IMR-90 (cell line): ENCODE measurements at regions not wholly inside any gene's neighbourhood (a gene's known extent, or its start where the extent isn't known, plus 50 kb on each side); places are given as distances from the start of the nearest gene placed in this dataset.

Experiments
- ATAC-seq: fragments of 200-7000 bp; cut with Tn5 transposase; 2 replicates; pipeline ENCODE4 v1.9.1; 2020; ENCODE audit warnings: low read depth, mild to moderate bottlenecking, moderate library complexity
- BruUV-seq: library from RNA; stranded (reverse); fragments of 400-500 nt; replicated peaks from 2 replicates; lab custom pipeline; 2021; lab: Mats Ljungman, UMichigan
- CTCF ChIA-PET: fragments of 300-600 bp; formaldehyde crosslinking; extraction: SDS; loops from one replicate; lab custom pipeline; 2021; ENCODE audit warnings: antibody characterized with exemption; lab: Yijun Ruan, JAX
- POLR2A ChIA-PET: fragments of 300-600 bp; sonication (Branson Sonifier 250); formaldehyde crosslinking; loops from one replicate; lab custom pipeline; 2022; ENCODE audit warnings: antibody characterized with exemption; ENCODE audit not compliant: unreplicated experiment; lab: Charles Lee
- DNase-seq: peaks from one replicate; pipeline ENCODE4 v3.0.0; 2013
- H2AFZ ChIP-seq: replicated peaks from 2 replicates; pipeline ENCODE3; 2013; ENCODE audit warnings: low read length, mild to moderate bottlenecking; ENCODE audit not compliant: poor library complexity
- H2AK5ac ChIP-seq: 2 replicates; pipeline ENCODE4 v1.6.1; 2013; ENCODE audit warnings: low read depth, low read length, inconsistent platforms
- H2AK9ac ChIP-seq: replicated peaks from 2 replicates; pipeline ENCODE3; 2013; ENCODE audit warnings: mild to moderate bottlenecking, low read depth, low read length, moderate library complexity; ENCODE audit not compliant: poor library complexity
- H2BK120ac ChIP-seq: 2 replicates; pipeline ENCODE4 v1.6.1; 2013; ENCODE audit warnings: low read depth, low read length, inconsistent platforms
- H2BK15ac ChIP-seq: 3 replicates; pipeline ENCODE4 v1.6.1; 2013; ENCODE audit warnings: low read depth, low read length, inconsistent platforms
- H2BK20ac ChIP-seq: 2 replicates; pipeline ENCODE4 v1.6.1; 2013; ENCODE audit warnings: low read depth, mild to moderate bottlenecking, inconsistent platforms, low read length, moderate library complexity
- H2BK5ac ChIP-seq: 2 replicates; pipeline ENCODE4 v1.6.1; 2013; ENCODE audit warnings: mild to moderate bottlenecking, low read depth, low read length, inconsistent platforms; ENCODE audit not compliant: poor library complexity, severe bottlenecking
- H3K14ac ChIP-seq: replicated peaks from 2 replicates; pipeline ENCODE4 v1.6.1; 2013; ENCODE audit warnings: low read depth, low read length, inconsistent platforms
- H3K18ac ChIP-seq: 2 replicates; pipeline ENCODE4 v1.6.1; 2013; ENCODE audit warnings: low read depth, low read length, control low read depth
- H3K23ac ChIP-seq: 2 replicates; pipeline ENCODE4 v1.6.1; 2013; ENCODE audit warnings: low read depth, low read length, inconsistent platforms
- H3K27ac ChIP-seq: 2 replicates; pipeline ENCODE4 v1.5.1; 2013; ENCODE audit warnings: mild to moderate bottlenecking, control low read depth, low read length; ENCODE audit not compliant: insufficient read depth
- H3K27me3 ChIP-seq: 2 replicates; pipeline ENCODE4 v1.6.1; 2013; ENCODE audit warnings: low read length; ENCODE audit not compliant: control insufficient read depth, insufficient read depth
- H3K36me3 ChIP-seq: 2 replicates; pipeline ENCODE4 v1.6.1; 2013; ENCODE audit warnings: low read length, mixed read lengths; ENCODE audit not compliant: control insufficient read depth, insufficient read depth
- H3K4ac ChIP-seq: 2 replicates; pipeline ENCODE4 v1.6.1; 2013; ENCODE audit warnings: low read depth, low read length, inconsistent platforms
- H3K4me1 ChIP-seq: 2 replicates; pipeline ENCODE4 v1.6.1; 2013; ENCODE audit warnings: low read length, mixed read lengths; ENCODE audit not compliant: control insufficient read depth, insufficient read depth
- H3K4me2 ChIP-seq: 2 replicates; pipeline ENCODE4 v1.6.1; 2013; ENCODE audit warnings: low read depth, mild to moderate bottlenecking, control low read depth, low read length, moderate library complexity
- H3K4me3 ChIP-seq: 2 replicates; pipeline ENCODE4 v1.5.1; 2013; ENCODE audit warnings: low read depth, mild to moderate bottlenecking, control low read depth, low read length, moderate library complexity; ENCODE audit not compliant: insufficient read depth
- H3K56ac ChIP-seq: 2 replicates; pipeline ENCODE4 v1.6.1; 2013; ENCODE audit warnings: low read length, inconsistent platforms; ENCODE audit not compliant: insufficient read depth; ENCODE audit errors: extremely low read depth
- H3K79me1 ChIP-seq, 2 experiments: 2 replicates each; pipeline ENCODE4 v1.6.1; 2013; ENCODE audit warnings: low read length in 2 of 2, inconsistent platforms in 1 of 2, low read depth in 1 of 2
- H3K9ac ChIP-seq: 2 replicates; pipeline ENCODE4 v1.6.1; 2013; ENCODE audit warnings: low read depth, low read length, control low read depth
- H3K9me1 ChIP-seq: 2 replicates; pipeline ENCODE4 v1.6.1; 2013; ENCODE audit warnings: low read length, inconsistent platforms; ENCODE audit not compliant: insufficient read depth
- H3K9me3 ChIP-seq: 2 replicates; pipeline ENCODE4 v1.6.1; 2013; ENCODE audit warnings: low read length; ENCODE audit not compliant: control insufficient read depth, insufficient read depth
- H4K20me1 ChIP-seq: 2 replicates; pipeline ENCODE4 v1.6.1; 2013; ENCODE audit warnings: low read length, inconsistent platforms; ENCODE audit not compliant: insufficient read depth
- H4K5ac ChIP-seq: 2 replicates; pipeline ENCODE4 v1.6.1; 2013; ENCODE audit warnings: mild to moderate bottlenecking, low read depth, low read length, control low read depth
- H4K8ac ChIP-seq, 2 experiments: 2 replicates each; pipeline ENCODE4 v1.6.1; 2013; ENCODE audit warnings: low read depth in 2 of 2, low read length in 2 of 2, control low read depth in 1 of 2, inconsistent platforms in 1 of 2
- H4K91ac ChIP-seq: 2 replicates; pipeline ENCODE4 v1.6.1; 2013; ENCODE audit warnings: low read depth, low read length, inconsistent platforms; ENCODE audit not compliant: insufficient read depth
- BHLHE40 ChIP-seq: fragments of 150-350 bp; IDR thresholded peaks from 2 replicates; pipeline ENCODE4 v1.6.1; 2016; ENCODE audit warnings: mild to moderate bottlenecking, low read depth, low read length
- CEBPB ChIP-seq: IDR thresholded peaks from 2 replicates; pipeline ENCODE4 v1.6.1; 2012; ENCODE audit warnings: low read depth, low read length, improper control_type of control experiment
- CHD1 ChIP-seq: IDR thresholded peaks from 2 replicates; pipeline ENCODE4 v1.6.1; 2012; ENCODE audit warnings: low read depth, low read length, improper control_type of control experiment
- FOS ChIP-seq: fragments of 150-350 bp; IDR thresholded peaks from 2 replicates; pipeline ENCODE4 v1.6.1; 2016; ENCODE audit warnings: low read depth, low read length
- MAFK ChIP-seq: IDR thresholded peaks from 2 replicates; pipeline ENCODE4 v1.6.1; 2012; ENCODE audit warnings: low read depth, low read length, improper control_type of control experiment
- MAZ ChIP-seq: IDR thresholded peaks from 2 replicates; pipeline ENCODE4 v1.6.1; 2012; ENCODE audit warnings: low read depth, mild to moderate bottlenecking, low read length, improper control_type of control experiment, moderate library complexity, borderline replicate concordance
- NFE2L2 ChIP-seq: fragments of 150-350 bp; IDR thresholded peaks from 2 replicates; pipeline ENCODE4 v1.6.1; 2016; ENCODE audit warnings: low read depth, mild to moderate bottlenecking, low read length
- POLR2A ChIP-seq: IDR thresholded peaks from 2 replicates; pipeline ENCODE4 v1.6.1; 2012; ENCODE audit warnings: mild to moderate bottlenecking, low read depth, low read length
- RAD21 ChIP-seq: IDR thresholded peaks from 2 replicates; pipeline ENCODE4 v1.6.1; 2012; ENCODE audit warnings: low read length, improper control_type of control experiment
- RCOR1 ChIP-seq: IDR thresholded peaks from 2 replicates; pipeline ENCODE4 v1.6.1; 2012; ENCODE audit warnings: mild to moderate bottlenecking, low read length, improper control_type of control experiment; ENCODE audit not compliant: insufficient replicate concordance
- RFX5 ChIP-seq: IDR thresholded peaks from 2 replicates; pipeline ENCODE4 v1.8.0; 2012; ENCODE audit warnings: low read depth, mild to moderate bottlenecking, low read length, moderate library complexity
- SMC3 ChIP-seq: fragments of 150-350 bp; IDR thresholded peaks from 2 replicates; pipeline ENCODE4 v1.6.1; 2016; ENCODE audit warnings: low read depth, mild to moderate bottlenecking, antibody characterized with exemption, low read length, moderate library complexity
- WGBS, 2 experiments: methylation state at CpG; one replicate each; pipeline versions ENCODE4 v1.1.5 to v1.1.7; 2013; ENCODE audit warnings: missing lambda C conversion rate in 2 of 2; ENCODE audit not compliant: insufficient read length in 1 of 2; ENCODE audit errors: extremely low coverage in 2 of 2; 5-methylcytosine and 5-hydroxymethylcytosine counted together
- dilution Hi-C: fragments of 300-500 bp; cut with HindIII; formaldehyde crosslinking; loops from one replicate; pipeline ENCODE4 v1.14.3; 2018; ENCODE audit warnings: low sequenced_read_pairs; ENCODE audit not compliant: unreplicated experiment
- in situ Hi-C: fragments of 300-500 bp; cut with MboI; formaldehyde crosslinking; loops from 3 replicates; pipeline ENCODE4 v1.14.3; 2019; ENCODE audit warnings: low sequenced_read_pairs, inconsistent platforms, mixed read lengths
- intact Hi-C: fragments of 100-400 bp; cut with micrococcal nuclease; formaldehyde crosslinking; loops from 2 replicates; pipeline ENCODE4 v1.10.0; 2022
- TF ChIP-seq, protein P1 (sequence below): fragments of 150-350 bp; IDR thresholded peaks from 2 replicates; pipeline ENCODE4 v1.6.1; 2017; ENCODE audit warnings: mild to moderate bottlenecking, antibody characterized with exemption, low read length, low read depth
- TF ChIP-seq, protein P2 (sequence below): fragments of 150-350 bp; IDR thresholded peaks from 2 replicates; pipeline ENCODE4 v1.6.1; 2016; ENCODE audit warnings: low read depth, mild to moderate bottlenecking, low read length, moderate library complexity, borderline replicate concordance

DNA sequence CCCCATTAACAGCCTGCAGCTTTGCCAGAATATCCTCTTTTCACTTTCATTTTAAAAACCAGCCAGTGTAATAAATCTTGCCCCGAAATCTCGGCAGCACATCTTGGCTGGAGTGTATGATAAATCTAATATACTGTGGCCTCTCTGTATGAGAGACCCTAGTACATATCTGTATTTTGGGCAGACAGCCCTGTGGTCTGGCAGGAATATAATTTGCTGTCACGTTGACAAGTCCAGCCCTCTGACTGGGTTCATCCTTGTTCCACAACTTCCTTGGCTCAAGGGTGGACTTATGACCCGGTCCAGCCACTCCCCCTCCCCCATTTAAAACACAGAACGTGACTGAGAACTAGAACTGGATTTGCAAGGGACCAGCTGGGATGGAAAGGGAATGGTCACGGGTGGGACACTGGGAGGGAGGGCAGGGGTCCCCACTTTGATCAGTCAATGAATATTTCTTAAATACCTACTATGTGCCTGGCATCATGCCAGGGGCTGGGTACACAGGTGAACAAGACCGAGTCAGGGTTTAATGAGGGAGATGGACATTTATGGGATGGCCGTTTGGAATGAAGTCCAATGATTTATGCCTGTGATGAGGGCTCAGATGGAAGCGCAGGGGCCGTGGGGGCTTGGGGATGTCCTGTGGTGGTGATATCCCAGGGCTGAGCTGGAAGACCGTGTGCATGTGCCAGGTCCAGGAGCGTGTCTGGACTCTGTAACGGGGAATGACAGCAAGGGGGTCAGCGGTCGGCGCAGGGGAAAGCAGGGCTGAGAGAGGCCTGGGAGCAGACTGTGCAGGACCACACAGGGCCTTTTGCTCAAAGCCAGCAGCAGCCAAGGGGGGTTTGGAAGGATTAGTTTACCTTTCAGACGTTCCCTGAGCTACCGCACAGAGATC is 190.5 kb downstream of the PHETA1 start (continued):
- TF ChIP-seq NFE2L2 = no peak

DNA sequence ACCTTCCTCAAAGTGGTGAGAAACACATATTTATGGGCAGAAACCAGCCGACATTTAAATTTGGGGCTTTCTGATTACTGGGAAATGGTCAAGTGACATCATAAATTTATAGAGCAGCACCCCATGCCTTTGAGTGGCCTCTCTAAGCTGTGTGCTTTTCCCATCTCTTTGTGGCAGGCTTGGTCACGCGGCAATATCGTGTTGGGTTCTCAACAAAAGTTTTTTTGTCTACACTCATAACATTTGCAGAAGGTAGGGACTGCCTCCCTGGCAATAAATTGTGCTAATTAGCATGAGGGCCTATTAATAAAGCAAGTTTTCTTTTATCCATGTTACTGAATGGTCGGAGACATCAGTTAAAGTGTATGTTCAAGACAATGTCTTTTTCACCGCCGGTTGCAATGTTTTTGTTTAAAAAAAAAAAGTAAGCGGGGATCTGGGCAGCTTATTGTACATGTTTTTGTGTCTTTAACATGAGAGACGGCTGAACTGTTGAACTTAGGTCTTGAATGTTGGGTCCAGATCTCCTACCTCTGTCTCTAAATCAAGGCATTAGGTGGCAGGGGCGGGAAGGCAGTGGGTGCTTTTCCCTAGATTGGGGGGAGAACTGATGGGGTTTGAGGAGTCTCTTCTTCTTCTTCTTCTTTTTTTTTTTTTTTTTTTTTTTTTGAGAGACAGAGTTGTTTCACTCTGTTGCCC is 193.3 kb downstream of the PHETA1 start:
- no peaks in the 10 kb centered on the region for H3K79me1 ChIP-seq
- H3K56ac ChIP-seq = no peak overlapping the region
- no peak overlapping the region for H3K27ac ChIP-seq
- DNase-seq (no peak), ATAC-seq (no peak)
- H3K4me1 ChIP-seq = no peaks in the 10 kb centered on the region
- no peak overlapping the region for H3K9ac ChIP-seq
- H3K4ac ChIP-seq = no peak overlapping the region
- no peak overlapping the region for H3K18ac ChIP-seq
- ChIA-PET POLR2A (no interaction called here), CTCF (interaction anchor here (0.6 kb wide), 1 partner anchor 140 kb away, joined by 4 read pairs; no protein-coding TSS in a partner anchor)
- H3K4me3 ChIP-seq = no peak overlapping the region
- H4K8ac ChIP-seq = no peak overlapping the region
- H3K27me3 ChIP-seq = peaks cover 7% of the 10 kb centered on the region
- H4K5ac ChIP-seq = no peak overlapping the region
- no peak overlapping the region for H2BK5ac ChIP-seq
- no peak overlapping the region for H2BK20ac ChIP-seq
- dilution Hi-C loops (no loop called here), intact Hi-C loops (no loop called here), in situ Hi-C loops (no loop called here)
- no peaks in the 10 kb centered on the region; the same call in 1 of the 2 replicates for H3K9me1 ChIP-seq
- H2AK9ac ChIP-seq = no peak overlapping the region
- no peak overlapping the region for H2AK5ac ChIP-seq
- H3K23ac ChIP-seq = no peak overlapping the region
- H4K91ac ChIP-seq = no peak overlapping the region
- H3K9me3 ChIP-seq = no peaks in the 10 kb centered on the region
- H3K14ac ChIP-seq = no peak overlapping the region
- 16% methylated on average over 3 of the region's 10 CpGs; no CpG with 5 or more reads in 1 of the 2 experiments for WGBS, 2 experiments
- H3K36me3 ChIP-seq = no peaks in the 10 kb centered on the region
- no peak overlapping the region for H2BK15ac ChIP-seq
- no peak overlapping the region for H3K4me2 ChIP-seq
- no peak overlapping the region for H2BK120ac ChIP-seq
- BruUV-seq = no TSS peak
- H4K20me1 ChIP-seq = no peaks in the 10 kb centered on the region
- H2AFZ ChIP-seq = no peak overlapping the region
- TF ChIP-seq FOS (no peak), MAZ (no peak), RFX5 (no peak), RAD21 (no peak), BHLHE40 (no peak), CHD1 (no peak), MAFK (no peak), RCOR1 (no peak), POLR2A (no peak), SMC3 (no peak), CEBPB (no peak)
- TF ChIP-seq, protein P1, sequence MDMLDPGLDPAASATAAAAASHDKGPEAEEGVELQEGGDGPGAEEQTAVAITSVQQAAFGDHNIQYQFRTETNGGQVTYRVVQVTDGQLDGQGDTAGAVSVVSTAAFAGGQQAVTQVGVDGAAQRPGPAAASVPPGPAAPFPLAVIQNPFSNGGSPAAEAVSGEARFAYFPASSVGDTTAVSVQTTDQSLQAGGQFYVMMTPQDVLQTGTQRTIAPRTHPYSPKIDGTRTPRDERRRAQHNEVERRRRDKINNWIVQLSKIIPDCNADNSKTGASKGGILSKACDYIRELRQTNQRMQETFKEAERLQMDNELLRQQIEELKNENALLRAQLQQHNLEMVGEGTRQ = no peak
- TF ChIP-seq, protein P2, sequence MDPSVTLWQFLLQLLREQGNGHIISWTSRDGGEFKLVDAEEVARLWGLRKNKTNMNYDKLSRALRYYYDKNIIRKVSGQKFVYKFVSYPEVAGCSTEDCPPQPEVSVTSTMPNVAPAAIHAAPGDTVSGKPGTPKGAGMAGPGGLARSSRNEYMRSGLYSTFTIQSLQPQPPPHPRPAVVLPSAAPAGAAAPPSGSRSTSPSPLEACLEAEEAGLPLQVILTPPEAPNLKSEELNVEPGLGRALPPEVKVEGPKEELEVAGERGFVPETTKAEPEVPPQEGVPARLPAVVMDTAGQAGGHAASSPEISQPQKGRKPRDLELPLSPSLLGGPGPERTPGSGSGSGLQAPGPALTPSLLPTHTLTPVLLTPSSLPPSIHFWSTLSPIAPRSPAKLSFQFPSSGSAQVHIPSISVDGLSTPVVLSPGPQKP = no peak
